Ovary (tissue), 7 donors: ENCODE measurements at regions not wholly inside any gene's neighbourhood (a gene's known extent, or its start where the extent isn't known, plus 50 kb on each side); places are given as distances from the start of the nearest gene placed in this dataset.
A peak's percentile ranks its signal among the peaks of the same experiment; 100 is the strongest.

Experiments used
- DNase-seq, 5 donors: peaks; one replicate each; pipeline ENCODE4 v3.0.0-alpha.2; 2019 to 2020
- H3K27ac ChIP-seq, 2 donors: fragments of 200-600 bp; one replicate each; pipeline versions ENCODE4 v1.5.1 to v1.8.0; 2019 to 2022
- H3K27me3 ChIP-seq: fragments of 200-600 bp; one replicate; pipeline ENCODE4 v1.8.0; 2022
- H3K36me3 ChIP-seq: fragments of 200-600 bp; sonication (generic); one replicate; pipeline ENCODE4 v1.5.1; 2019
- H3K4me1 ChIP-seq: one replicate; pipeline ENCODE4 v1.8.1; 2013; ENCODE audit warnings: mild to moderate bottlenecking, moderate library complexity; ENCODE audit not compliant: insufficient read depth
- H3K4me3 ChIP-seq: fragments of 200-600 bp; sonication (generic); one replicate; pipeline ENCODE4 v1.5.1; 2017
- H3K9me3 ChIP-seq, 2 donors: fragments of 200-600 bp in 1 of 2; sonication (generic) in 1 of 2; one replicate each; pipeline versions ENCODE4 v1.5.1 to v1.8.1; 2013 to 2019; ENCODE audit warnings: mild to moderate bottlenecking in 1 of 2, moderate library complexity in 1 of 2
- CTCF ChIP-seq, 3 donors: fragments of 450-650 bp in 2 of 3; fragments of 200-600 bp in 1 of 3; IDR thresholded peaks; one replicate each; pipeline versions ENCODE4 v1.5.1 to v1.8.0; 2016 to 2022; ENCODE audit warnings: antibody characterized with exemption in 3 of 3, mild to moderate bottlenecking in 1 of 3
- EP300 ChIP-seq: sonication (generic); formaldehyde crosslinking; IDR thresholded peaks from one replicate; pipeline ENCODE4 v1.6.1; 2017; ENCODE audit warnings: antibody characterized with exemption
- POLR2A ChIP-seq: fragments of 450-650 bp; IDR thresholded peaks from one replicate; pipeline ENCODE4 v1.6.1; 2017; ENCODE audit warnings: antibody characterized with exemption, mild to moderate bottlenecking, moderate library complexity
- WGBS, 3 donors: extraction: QIAGEN DNeasy Blood & Tissue Kit in 1 of 3; methylation state at CpG; one replicate each; pipeline versions ENCODE4 v1.1.5 to v1.1.7; 2013 to 2017; 5-methylcytosine and 5-hydroxymethylcytosine counted together
- intact Hi-C, 4 donors: fragments of 100-400 bp; cut with DNase I; formaldehyde crosslinking; loops; one replicate each; pipeline versions ENCODE4 v1.11.0 to v1.15.1; 2022 to 2023
- donor health status: DM: no; HTN: no; CAD: no; lungs with moderate emphysema.
- donor health status: DM: no; HTN: no; CAD: no.
- donor health status: Bipolar disorder and iron deficiency.
- donor health status: DM: no; HTN: no; CAD: no.
- donor health status: DM: yes; HTN: yes; CAD: no.

GRCh38 chr14:100655741-100656085 lies 68.5 kb upstream of the BEGAIN start:
- Histone ChIP-seq H3K4me1 (peaks cover 2% of the 10 kb centered on the region), H3K9me3 (no peaks in the 10 kb centered on the region), H3K4me3 (no peak overlapping the region), H3K27me3 (no peaks in the 10 kb centered on the region), H3K36me3 (no peaks in the 10 kb centered on the region), H3K27ac (no peak overlapping the region)
- intact Hi-C loops: loop anchor here in 1 of 4 donors (5.0 kb wide), 1 partner anchor 268 kb away; no protein-coding TSS in a partner anchor
- peak in 1 of 5 donors; percentile 9 for DNase-seq
- TF ChIP-seq EP300 (no peak), CTCF (IDR thresholded peaks at IDR 0.05) (no peak), POLR2A (no peak)
- WGBS, 3 donors: 91 to 100% (median 98%) methylated on average over 2 of the region's 2 CpGs

- H3K4me3 ChIP-seq: no peak overlapping the region
- no peaks in the 10 kb centered on the region for H3K36me3 ChIP-seq
- no peak overlapping the region for H3K27ac ChIP-seq
- no peak for TF ChIP-seq EP300
- no peak for TF ChIP-seq CTCF (IDR thresholded peaks at IDR 0.05)
- no peak for TF ChIP-seq POLR2A
- H3K27me3 ChIP-seq: no peaks in the 10 kb centered on the region
- intact Hi-C loops: loop anchor here in 1 of 4 donors (5.0 kb wide), 1 partner anchor 270 kb away; no protein-coding TSS in a partner anchor
- no peaks in the 10 kb centered on the region for H3K9me3 ChIP-seq
- H3K4me1 ChIP-seq: peaks cover 2% of the 10 kb centered on the region
- peak in 1 of 5 donors; percentile 12 for DNase-seq
- 87 to 88% (median 87%) methylated on average over 15 of the region's 15 CpGs for WGBS, 3 donors
Observed at GRCh38 chr14:100656996-100657395, 69.7 kb upstream of the DLK1 start.

GRCh38 chr14:100657780-100658179 lies 68.9 kb upstream of the DLK1 start:
- Histone ChIP-seq H3K4me3 (no peak overlapping the region), H3K27me3 (no peaks in the 10 kb centered on the region), H3K9me3 (no peaks in the 10 kb centered on the region), H3K36me3 (no peaks in the 10 kb centered on the region), H3K4me1 (peaks cover 2% of the 10 kb centered on the region), H3K27ac (no peak overlapping the region)
- TF ChIP-seq CTCF (IDR thresholded peaks at IDR 0.05): no peak
- TF ChIP-seq EP300: no peak
- no peak for TF ChIP-seq POLR2A
- no peak for DNase-seq
- intact Hi-C loops: loop anchor here in 1 of 4 donors (5.0 kb wide), 1 partner anchor 270 kb away; no protein-coding TSS in a partner anchor
- WGBS, 3 donors: 76 to 84% (median 84%) methylated on average over 4 of the region's 4 CpGs

GRCh38 chr14:100658181-100658886 lies 68.4 kb upstream of the DLK1 start:
- peaks cover 2% of the 10 kb centered on the region for H3K4me1 ChIP-seq
- no peaks in the 10 kb centered on the region for H3K27me3 ChIP-seq
- H3K36me3 ChIP-seq: no peaks in the 10 kb centered on the region
- WGBS, 3 donors: 59 to 60% (median 59%) methylated on average over 6 of the region's 6 CpGs
- intact Hi-C loops: loop anchor here in 1 of 4 donors (5.0 kb wide), 1 partner anchor 271 kb away; no protein-coding TSS in a partner anchor
- H3K27ac ChIP-seq: no peak overlapping the region
- no peak for TF ChIP-seq CTCF (IDR thresholded peaks at IDR 0.05)
- TF ChIP-seq EP300: no peak
- TF ChIP-seq POLR2A: no peak
- no peak for DNase-seq
- H3K9me3 ChIP-seq: no peaks in the 10 kb centered on the region
- H3K4me3 ChIP-seq: no peak overlapping the region
